ENCODE measurements at regions not wholly inside any gene's neighbourhood (a gene's known extent, or its start where the extent isn't known, plus 50 kb on each side); places are given as distances from the start of the nearest gene placed in this dataset.

DNA sequence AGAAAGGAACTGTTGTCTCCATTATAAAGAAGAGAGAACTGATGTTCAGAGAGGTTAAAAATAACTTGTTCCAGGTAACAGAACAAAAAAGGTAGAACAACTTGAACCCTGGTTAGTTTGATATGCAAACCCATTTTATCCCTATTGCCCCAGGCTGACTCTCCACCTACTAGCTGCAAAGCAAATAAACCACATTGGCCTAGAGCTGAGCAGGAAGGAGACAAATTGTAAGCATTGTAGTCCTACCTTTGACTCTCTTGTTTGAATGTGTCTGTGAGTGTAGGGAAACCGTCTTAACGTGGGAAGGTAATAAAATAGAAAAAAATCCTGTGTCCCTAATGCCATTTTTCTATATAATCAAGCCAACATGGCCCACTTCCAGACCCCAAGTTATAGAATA, 126.4 kb downstream of the CCER1 start:
- TF ChIP-seq EZH2phosphoT487 (IDR thresholded peaks at IDR 0.05; ENCODE audit: borderline replicate concordance, low read length), result no peak
- TF ChIP-seq, protein P1, sequence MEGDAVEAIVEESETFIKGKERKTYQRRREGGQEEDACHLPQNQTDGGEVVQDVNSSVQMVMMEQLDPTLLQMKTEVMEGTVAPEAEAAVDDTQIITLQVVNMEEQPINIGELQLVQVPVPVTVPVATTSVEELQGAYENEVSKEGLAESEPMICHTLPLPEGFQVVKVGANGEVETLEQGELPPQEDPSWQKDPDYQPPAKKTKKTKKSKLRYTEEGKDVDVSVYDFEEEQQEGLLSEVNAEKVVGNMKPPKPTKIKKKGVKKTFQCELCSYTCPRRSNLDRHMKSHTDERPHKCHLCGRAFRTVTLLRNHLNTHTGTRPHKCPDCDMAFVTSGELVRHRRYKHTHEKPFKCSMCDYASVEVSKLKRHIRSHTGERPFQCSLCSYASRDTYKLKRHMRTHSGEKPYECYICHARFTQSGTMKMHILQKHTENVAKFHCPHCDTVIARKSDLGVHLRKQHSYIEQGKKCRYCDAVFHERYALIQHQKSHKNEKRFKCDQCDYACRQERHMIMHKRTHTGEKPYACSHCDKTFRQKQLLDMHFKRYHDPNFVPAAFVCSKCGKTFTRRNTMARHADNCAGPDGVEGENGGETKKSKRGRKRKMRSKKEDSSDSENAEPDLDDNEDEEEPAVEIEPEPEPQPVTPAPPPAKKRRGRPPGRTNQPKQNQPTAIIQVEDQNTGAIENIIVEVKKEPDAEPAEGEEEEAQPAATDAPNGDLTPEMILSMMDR (IDR thresholded peaks at IDR 0.05; ENCODE audit: low read depth, low read length, poor library complexity, severe bottlenecking), result no peak
- no peaks in the 10 kb centered on the region; the same call in 1 of the 2 replicates for H3K9me3 ChIP-seq (ENCODE audit: control insufficient read depth, insufficient read depth, low read length)
- H3K9me2 ChIP-seq (replicated peaks; ENCODE audit: control insufficient read depth, low read length), result no peaks in the 10 kb centered on the region

DNA sequence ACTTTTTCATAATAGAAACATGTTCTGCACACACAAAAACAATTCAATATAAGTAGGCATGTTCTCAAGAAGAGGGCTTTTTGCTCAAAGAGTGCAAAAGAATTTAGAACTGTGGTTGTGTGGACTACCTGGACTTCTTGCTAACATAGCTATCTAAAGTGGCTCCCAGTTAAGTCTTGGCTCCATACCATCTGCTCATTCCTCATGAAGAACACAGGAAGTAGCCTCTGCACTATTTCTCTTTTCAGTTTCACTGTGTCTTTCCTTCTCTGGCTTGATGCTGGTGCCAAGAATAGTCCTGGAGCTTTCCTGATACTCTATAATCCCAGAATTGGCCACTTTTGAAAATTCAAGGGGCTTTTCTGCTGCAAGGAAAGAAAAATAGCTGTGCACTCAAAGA, 127.4 kb downstream of the CCER1 start:
- Histone ChIP-seq H3K27me3 (ENCODE audit: control insufficient read depth, low read length) (no peaks in the 10 kb centered on the region), H3K4me3 (ENCODE audit: low read length) (no peak overlapping the region), H3K36me3 (ENCODE audit: control insufficient read depth, low read length) (no peaks in the 10 kb centered on the region), H3K9me2 (replicated peaks; ENCODE audit: control insufficient read depth, low read length) (no peaks in the 10 kb centered on the region), H4K20me1 (ENCODE audit: control insufficient read depth, insufficient read depth, low read depth, low read length) (no peaks in the 10 kb centered on the region), H3K79me2 (ENCODE audit: control insufficient read depth, low read length) (no peaks in the 10 kb centered on the region), H3K4me1 (ENCODE audit: control insufficient read depth, low read length) (no peaks in the 10 kb centered on the region), H3K27ac (ENCODE audit: low read depth, low read length) (no peak overlapping the region), H3F3A (ENCODE audit: control insufficient read depth, insufficient read depth) (no peaks in the 10 kb centered on the region), H3K4me2 (ENCODE audit: low read length) (no peak overlapping the region), H3K9me3 (ENCODE audit: control insufficient read depth, insufficient read depth, low read length) (no peaks in the 10 kb centered on the region; the same call in 1 of the 2 replicates)
- no peak for TF ChIP-seq EZH2phosphoT487 (IDR thresholded peaks at IDR 0.05; ENCODE audit: borderline replicate concordance, low read length)
- TF ChIP-seq, protein P1 (IDR thresholded peaks at IDR 0.05; ENCODE audit: low read depth, low read length, poor library complexity, severe bottlenecking), result no peak

More for the DNA sequence above, 126.4 kb downstream of the CCER1 start:
- no peak overlapping the region for H3K4me2 ChIP-seq (ENCODE audit: low read length)
- H3K79me2 ChIP-seq (ENCODE audit: control insufficient read depth, low read length), result no peaks in the 10 kb centered on the region
- no peak overlapping the region for H3K4me3 ChIP-seq (ENCODE audit: low read length)
- no peaks in the 10 kb centered on the region for H4K20me1 ChIP-seq (ENCODE audit: control insufficient read depth, insufficient read depth, low read depth, low read length)
- no peaks in the 10 kb centered on the region for H3K4me1 ChIP-seq (ENCODE audit: control insufficient read depth, low read length)
- no peaks in the 10 kb centered on the region for H3K27me3 ChIP-seq (ENCODE audit: control insufficient read depth, low read length)
- no peak overlapping the region for H3K27ac ChIP-seq (ENCODE audit: low read depth, low read length)
- H3F3A ChIP-seq (ENCODE audit: control insufficient read depth, insufficient read depth), result no peaks in the 10 kb centered on the region
- H3K36me3 ChIP-seq (ENCODE audit: control insufficient read depth, low read length), result no peaks in the 10 kb centered on the region

DNA sequence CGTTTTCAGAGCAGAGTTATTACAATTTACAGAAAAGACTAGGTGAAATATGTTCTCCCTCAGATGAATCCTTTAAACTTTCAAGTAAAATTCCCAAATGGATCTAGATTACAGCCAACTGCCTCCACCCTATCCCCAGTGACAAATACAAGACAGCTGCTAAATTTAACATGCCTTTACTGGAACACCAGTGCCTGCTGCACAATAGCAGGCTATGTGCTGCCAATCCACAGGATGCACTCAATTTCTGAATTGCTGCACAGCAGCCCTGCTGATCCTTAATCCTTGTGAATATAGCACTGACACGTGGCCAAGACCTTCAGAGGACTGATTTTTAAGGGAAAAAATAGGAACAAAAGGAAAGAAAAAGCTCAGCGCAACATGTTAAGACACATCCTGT, 128.9 kb downstream of the CCER1 start:
- Histone ChIP-seq H3K4me2 (ENCODE audit: low read length) (no peak overlapping the region), H3K4me1 (ENCODE audit: control insufficient read depth, low read length) (no peaks in the 10 kb centered on the region), H3K9me2 (replicated peaks; ENCODE audit: control insufficient read depth, low read length) (no peaks in the 10 kb centered on the region), H3K36me3 (ENCODE audit: control insufficient read depth, low read length) (no peaks in the 10 kb centered on the region), H3K27ac (ENCODE audit: low read depth, low read length) (no peak overlapping the region), H4K20me1 (ENCODE audit: control insufficient read depth, insufficient read depth, low read depth, low read length) (no peaks in the 10 kb centered on the region), H3F3A (ENCODE audit: control insufficient read depth, insufficient read depth) (no peaks in the 10 kb centered on the region), H3K9me3 (ENCODE audit: control insufficient read depth, insufficient read depth, low read length) (no peaks in the 10 kb centered on the region; the same call in 1 of the 2 replicates), H3K79me2 (ENCODE audit: control insufficient read depth, low read length) (no peaks in the 10 kb centered on the region), H3K4me3 (ENCODE audit: low read length) (no peak overlapping the region), H3K27me3 (ENCODE audit: control insufficient read depth, low read length) (no peaks in the 10 kb centered on the region)
- TF ChIP-seq, protein P1 (IDR thresholded peaks at IDR 0.05; ENCODE audit: low read depth, low read length, poor library complexity, severe bottlenecking), result no peak
- no peak for TF ChIP-seq EZH2phosphoT487 (IDR thresholded peaks at IDR 0.05; ENCODE audit: borderline replicate concordance, low read length)
